Liver (tissue), 8 donors: ENCODE measurements at regions not wholly inside any gene's neighbourhood (a gene's known extent, or its start where the extent isn't known, plus 50 kb on each side); places are given as distances from the start of the nearest gene placed in this dataset.

ENCODE experiments used
- DNase-seq: peaks from one replicate; pipeline ENCODE4 v3.0.0-alpha.2; 2017; ENCODE audit warnings: low spot score
- H3K27ac ChIP-seq, 2 donors: one replicate each; pipeline ENCODE4 v1.7.0; 2013; ENCODE audit warnings: inconsistent platforms in 2 of 2, low read length in 2 of 2, control low read depth in 1 of 2, low read depth in 1 of 2, mild to moderate bottlenecking in 1 of 2
- H3K27me3 ChIP-seq, 4 donors: one replicate each; pipeline versions ENCODE4 v1.6.1 to v1.7.0; 2013; ENCODE audit warnings: low read length in 3 of 4, inconsistent platforms in 1 of 4, mild to moderate bottlenecking in 1 of 4, moderate library complexity in 1 of 4; ENCODE audit not compliant: control insufficient read depth in 4 of 4, insufficient read depth in 4 of 4
- H3K36me3 ChIP-seq, 4 donors: one replicate each; pipeline versions ENCODE4 v1.6.1 to v1.7.0; 2013; ENCODE audit warnings: low read length in 3 of 4, mild to moderate bottlenecking in 3 of 4, low read depth in 1 of 4, moderate library complexity in 1 of 4; ENCODE audit not compliant: control insufficient read depth in 4 of 4, insufficient read depth in 3 of 4
- H3K4me1 ChIP-seq, 4 donors: one replicate each; pipeline versions ENCODE4 v1.6.1 to v1.7.0; 2013; ENCODE audit warnings: low read length in 3 of 4, mild to moderate bottlenecking in 3 of 4, moderate library complexity in 1 of 4; ENCODE audit not compliant: control insufficient read depth in 4 of 4, insufficient read depth in 4 of 4
- H3K4me3 ChIP-seq, 3 donors: one replicate each; pipeline versions ENCODE4 v1.6.1 to v1.7.0; 2013; ENCODE audit warnings: low read length in 3 of 3, control low read depth in 1 of 3, low read depth in 1 of 3, mild to moderate bottlenecking in 1 of 3
- H3K9ac ChIP-seq, 2 donors: one replicate each; pipeline ENCODE4 v1.7.0; 2013; ENCODE audit warnings: low read length in 2 of 2, mild to moderate bottlenecking in 2 of 2, moderate library complexity in 2 of 2, control low read depth in 1 of 2, low read depth in 1 of 2
- H3K9me3 ChIP-seq, 4 donors: one replicate each; pipeline versions ENCODE4 v1.6.1 to v1.7.0; 2013; ENCODE audit warnings: low read length in 3 of 4; ENCODE audit not compliant: control insufficient read depth in 4 of 4
- EGR1 ChIP-seq, 2 donors: IDR thresholded peaks; 2 replicates each; pipeline ENCODE4 v1.6.1; 2016 to 2018; ENCODE audit warnings: antibody characterized with exemption in 2 of 2, low read depth in 2 of 2
- FOXA1 ChIP-seq: IDR thresholded peaks from 2 replicates; pipeline ENCODE4 v1.6.1; 2016; ENCODE audit warnings: antibody characterized with exemption
- FOXA2 ChIP-seq: IDR thresholded peaks from 2 replicates; pipeline ENCODE4 v1.6.1; 2016; ENCODE audit warnings: antibody characterized with exemption
- GABPA ChIP-seq, 2 donors: IDR thresholded peaks in 1 of 2; conservative IDR thresholded peaks in 1 of 2; 2 replicates each; pipeline ENCODE4 v1.6.1; 2016; ENCODE audit warnings: antibody characterized with exemption in 2 of 2, mild to moderate bottlenecking in 1 of 2, moderate library complexity in 1 of 2
- HNF4A ChIP-seq, 2 donors: conservative IDR thresholded peaks; 2 replicates each; pipeline ENCODE4 v1.6.1; 2016; ENCODE audit warnings: antibody characterized with exemption in 2 of 2, mild to moderate bottlenecking in 2 of 2
- HNF4G ChIP-seq: IDR thresholded peaks from 2 replicates; pipeline ENCODE4 v1.6.1; 2016; ENCODE audit warnings: antibody characterized with exemption
- JUND ChIP-seq, 2 donors: IDR thresholded peaks; 2 replicates each; pipeline ENCODE4 v1.6.1; 2016; ENCODE audit warnings: antibody characterized with exemption in 2 of 2
- NR2F2 ChIP-seq: IDR thresholded peaks from 2 replicates; pipeline ENCODE4 v1.6.1; 2016; ENCODE audit warnings: antibody characterized with exemption
- RAD21 ChIP-seq, 2 donors: IDR thresholded peaks; 2 replicates each; pipeline ENCODE4 v1.6.1; 2016; ENCODE audit warnings: antibody characterized with exemption in 2 of 2, mild to moderate bottlenecking in 2 of 2
- RXRA ChIP-seq, 2 donors: IDR thresholded peaks; 2 replicates each; pipeline ENCODE4 v1.6.1; 2017 to 2018; ENCODE audit warnings: antibody characterized with exemption in 2 of 2, mild to moderate bottlenecking in 1 of 2
- SP1 ChIP-seq: IDR thresholded peaks from 2 replicates; pipeline ENCODE4 v1.6.1; 2018; ENCODE audit warnings: antibody characterized with exemption, mild to moderate bottlenecking
- TAF1 ChIP-seq: conservative IDR thresholded peaks from 2 replicates; pipeline ENCODE4 v1.6.1; 2016; ENCODE audit warnings: antibody characterized with exemption, mild to moderate bottlenecking
- YY1 ChIP-seq: IDR thresholded peaks from 2 replicates; pipeline ENCODE4 v1.6.1; 2016; ENCODE audit warnings: antibody characterized with exemption, mild to moderate bottlenecking
- WGBS: extraction: QIAGEN DNeasy Blood & Tissue Kit; methylation state at CpG from one replicate; pipeline ENCODE4 v1.1.7; 2013; 5-methylcytosine and 5-hydroxymethylcytosine counted together
- TF ChIP-seq, protein P1 (sequence below): IDR thresholded peaks from 2 replicates; pipeline ENCODE4 v1.6.1; 2016; ENCODE audit warnings: antibody characterized with exemption, mild to moderate bottlenecking
- TF ChIP-seq, protein P2 (sequence below): IDR thresholded peaks from 2 replicates; pipeline ENCODE4 v1.6.1; 2016; ENCODE audit warnings: antibody characterized with exemption
- TF ChIP-seq, protein P3 (sequence below): fragments of 150-350 bp; IDR thresholded peaks from 2 replicates; pipeline ENCODE4 v1.5.1; 2017; ENCODE audit warnings: improper control_type of control experiment, low read depth, low read length; ENCODE audit not compliant: missing input control
- TF ChIP-seq, protein P4 (sequence below): IDR thresholded peaks from 2 replicates; pipeline ENCODE4 v1.6.1; 2016; ENCODE audit warnings: antibody characterized with exemption
- TF ChIP-seq, protein P5 (sequence below): IDR thresholded peaks from 2 replicates; pipeline ENCODE4 v1.6.1; 2016; ENCODE audit warnings: antibody characterized with exemption
- donor health status: healthy.
- donor health status: healthy.
- donor health status: healthy.
- donor health status: healthy.
- donor health status: healthy.

DNA sequence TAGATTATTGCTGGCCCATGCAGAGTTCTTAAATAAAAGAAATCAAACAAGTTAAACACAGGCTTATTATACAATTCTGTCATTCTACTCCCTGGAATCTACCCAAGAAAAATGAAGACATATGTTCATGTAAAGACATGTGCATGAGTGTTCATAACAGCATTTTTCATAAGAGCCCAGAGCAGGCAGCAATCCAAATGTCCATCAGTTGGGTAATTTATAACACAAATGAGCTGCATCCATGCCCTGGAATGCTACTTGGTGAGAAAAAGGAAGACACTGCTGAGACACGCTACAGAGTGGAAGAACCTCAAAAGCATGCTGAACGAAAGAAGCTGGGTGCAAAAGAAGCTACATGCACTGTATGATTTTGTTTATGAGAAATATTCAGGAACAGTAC, 342.6 kb downstream of the TCERG1L start:
- DNase-seq: no peak
- no peak overlapping the region for H3K9ac ChIP-seq
- H3K4me3 ChIP-seq: no peak overlapping the region
- H3K4me1 ChIP-seq: no peaks in the 10 kb centered on the region
- peaks cover 0 to 2% (median 0%) of the 10 kb centered on the region in 4 donors for H3K27me3 ChIP-seq
- no peaks in the 10 kb centered on the region for H3K36me3 ChIP-seq
- WGBS: 69% methylated on average over 2 of the region's 2 CpGs
- TF ChIP-seq NR2F2: no peak
- TF ChIP-seq JUND (IDR thresholded peaks at IDR 0.05): no peak
- no peak for TF ChIP-seq HNF4G
- TF ChIP-seq GABPA (IDR thresholded peaks at IDR 0.05 in 1 of 2, conservative IDR thresholded peaks at IDR 0.05 in 1 of 2): no peak
- TF ChIP-seq, protein P1, sequence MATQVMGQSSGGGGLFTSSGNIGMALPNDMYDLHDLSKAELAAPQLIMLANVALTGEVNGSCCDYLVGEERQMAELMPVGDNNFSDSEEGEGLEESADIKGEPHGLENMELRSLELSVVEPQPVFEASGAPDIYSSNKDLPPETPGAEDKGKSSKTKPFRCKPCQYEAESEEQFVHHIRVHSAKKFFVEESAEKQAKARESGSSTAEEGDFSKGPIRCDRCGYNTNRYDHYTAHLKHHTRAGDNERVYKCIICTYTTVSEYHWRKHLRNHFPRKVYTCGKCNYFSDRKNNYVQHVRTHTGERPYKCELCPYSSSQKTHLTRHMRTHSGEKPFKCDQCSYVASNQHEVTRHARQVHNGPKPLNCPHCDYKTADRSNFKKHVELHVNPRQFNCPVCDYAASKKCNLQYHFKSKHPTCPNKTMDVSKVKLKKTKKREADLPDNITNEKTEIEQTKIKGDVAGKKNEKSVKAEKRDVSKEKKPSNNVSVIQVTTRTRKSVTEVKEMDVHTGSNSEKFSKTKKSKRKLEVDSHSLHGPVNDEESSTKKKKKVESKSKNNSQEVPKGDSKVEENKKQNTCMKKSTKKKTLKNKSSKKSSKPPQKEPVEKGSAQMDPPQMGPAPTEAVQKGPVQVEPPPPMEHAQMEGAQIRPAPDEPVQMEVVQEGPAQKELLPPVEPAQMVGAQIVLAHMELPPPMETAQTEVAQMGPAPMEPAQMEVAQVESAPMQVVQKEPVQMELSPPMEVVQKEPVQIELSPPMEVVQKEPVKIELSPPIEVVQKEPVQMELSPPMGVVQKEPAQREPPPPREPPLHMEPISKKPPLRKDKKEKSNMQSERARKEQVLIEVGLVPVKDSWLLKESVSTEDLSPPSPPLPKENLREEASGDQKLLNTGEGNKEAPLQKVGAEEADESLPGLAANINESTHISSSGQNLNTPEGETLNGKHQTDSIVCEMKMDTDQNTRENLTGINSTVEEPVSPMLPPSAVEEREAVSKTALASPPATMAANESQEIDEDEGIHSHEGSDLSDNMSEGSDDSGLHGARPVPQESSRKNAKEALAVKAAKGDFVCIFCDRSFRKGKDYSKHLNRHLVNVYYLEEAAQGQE: no peak
- TF ChIP-seq SP1: no peak
- TF ChIP-seq, protein P2, sequence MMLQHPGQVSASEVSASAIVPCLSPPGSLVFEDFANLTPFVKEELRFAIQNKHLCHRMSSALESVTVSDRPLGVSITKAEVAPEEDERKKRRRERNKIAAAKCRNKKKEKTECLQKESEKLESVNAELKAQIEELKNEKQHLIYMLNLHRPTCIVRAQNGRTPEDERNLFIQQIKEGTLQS: no peak
- TF ChIP-seq, protein P3, sequence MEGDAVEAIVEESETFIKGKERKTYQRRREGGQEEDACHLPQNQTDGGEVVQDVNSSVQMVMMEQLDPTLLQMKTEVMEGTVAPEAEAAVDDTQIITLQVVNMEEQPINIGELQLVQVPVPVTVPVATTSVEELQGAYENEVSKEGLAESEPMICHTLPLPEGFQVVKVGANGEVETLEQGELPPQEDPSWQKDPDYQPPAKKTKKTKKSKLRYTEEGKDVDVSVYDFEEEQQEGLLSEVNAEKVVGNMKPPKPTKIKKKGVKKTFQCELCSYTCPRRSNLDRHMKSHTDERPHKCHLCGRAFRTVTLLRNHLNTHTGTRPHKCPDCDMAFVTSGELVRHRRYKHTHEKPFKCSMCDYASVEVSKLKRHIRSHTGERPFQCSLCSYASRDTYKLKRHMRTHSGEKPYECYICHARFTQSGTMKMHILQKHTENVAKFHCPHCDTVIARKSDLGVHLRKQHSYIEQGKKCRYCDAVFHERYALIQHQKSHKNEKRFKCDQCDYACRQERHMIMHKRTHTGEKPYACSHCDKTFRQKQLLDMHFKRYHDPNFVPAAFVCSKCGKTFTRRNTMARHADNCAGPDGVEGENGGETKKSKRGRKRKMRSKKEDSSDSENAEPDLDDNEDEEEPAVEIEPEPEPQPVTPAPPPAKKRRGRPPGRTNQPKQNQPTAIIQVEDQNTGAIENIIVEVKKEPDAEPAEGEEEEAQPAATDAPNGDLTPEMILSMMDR: no peak
- H3K9me3 ChIP-seq: no peaks in the 10 kb centered on the region
- no peak overlapping the region for H3K27ac ChIP-seq

DNA sequence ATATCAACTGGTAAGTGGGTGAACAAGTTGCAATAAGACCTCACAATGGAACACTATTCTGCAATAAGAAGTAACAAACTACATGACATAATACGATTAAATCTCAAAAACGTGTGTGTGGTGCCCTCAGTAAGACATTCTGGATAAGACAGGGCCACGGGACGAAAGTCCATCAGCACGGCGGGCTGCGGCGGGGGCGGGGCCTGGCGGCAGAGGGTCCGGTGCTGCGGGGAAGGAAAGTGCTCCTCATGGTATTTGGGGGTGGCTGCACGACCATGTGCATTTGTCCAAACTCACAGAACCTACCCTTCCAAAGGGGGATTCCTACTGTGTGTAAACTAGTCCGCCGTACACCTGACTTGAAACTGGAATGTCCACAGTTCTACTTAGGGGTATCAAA, 341.8 kb downstream of the TCERG1L start:
- WGBS: 75% methylated on average over 15 of the region's 15 CpGs
- TF ChIP-seq HNF4G (no peak), RAD21 (IDR thresholded peaks at IDR 0.05) (no peak), HNF4A (conservative IDR thresholded peaks at IDR 0.05) (no peak), RXRA (IDR thresholded peaks at IDR 0.05) (no peak), YY1 (no peak), GABPA (IDR thresholded peaks at IDR 0.05 in 1 of 2, conservative IDR thresholded peaks at IDR 0.05 in 1 of 2) (no peak), NR2F2 (no peak), JUND (IDR thresholded peaks at IDR 0.05) (no peak), FOXA2 (no peak), EGR1 (IDR thresholded peaks at IDR 0.05; ENCODE audit: low read depth in 2 of 2) (no peak), TAF1 (no peak), SP1 (no peak), FOXA1 (no peak)
- TF ChIP-seq, protein P4, sequence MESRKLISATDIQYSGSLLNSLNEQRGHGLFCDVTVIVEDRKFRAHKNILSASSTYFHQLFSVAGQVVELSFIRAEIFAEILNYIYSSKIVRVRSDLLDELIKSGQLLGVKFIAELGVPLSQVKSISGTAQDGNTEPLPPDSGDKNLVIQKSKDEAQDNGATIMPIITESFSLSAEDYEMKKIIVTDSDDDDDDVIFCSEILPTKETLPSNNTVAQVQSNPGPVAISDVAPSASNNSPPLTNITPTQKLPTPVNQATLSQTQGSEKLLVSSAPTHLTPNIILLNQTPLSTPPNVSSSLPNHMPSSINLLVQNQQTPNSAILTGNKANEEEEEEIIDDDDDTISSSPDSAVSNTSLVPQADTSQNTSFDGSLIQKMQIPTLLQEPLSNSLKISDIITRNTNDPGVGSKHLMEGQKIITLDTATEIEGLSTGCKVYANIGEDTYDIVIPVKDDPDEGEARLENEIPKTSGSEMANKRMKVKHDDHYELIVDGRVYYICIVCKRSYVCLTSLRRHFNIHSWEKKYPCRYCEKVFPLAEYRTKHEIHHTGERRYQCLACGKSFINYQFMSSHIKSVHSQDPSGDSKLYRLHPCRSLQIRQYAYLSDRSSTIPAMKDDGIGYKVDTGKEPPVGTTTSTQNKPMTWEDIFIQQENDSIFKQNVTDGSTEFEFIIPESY: no peak
- TF ChIP-seq, protein P3: no peak
- TF ChIP-seq, protein P1: no peak
- TF ChIP-seq, protein P2: no peak
- TF ChIP-seq, protein P5, sequence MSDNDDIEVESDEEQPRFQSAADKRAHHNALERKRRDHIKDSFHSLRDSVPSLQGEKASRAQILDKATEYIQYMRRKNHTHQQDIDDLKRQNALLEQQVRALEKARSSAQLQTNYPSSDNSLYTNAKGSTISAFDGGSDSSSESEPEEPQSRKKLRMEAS: no peak
- Histone ChIP-seq H3K4me1 (no peaks in the 10 kb centered on the region), H3K4me3 (no peak overlapping the region), H3K27me3 (peaks cover 0 to 2% (median 0%) of the 10 kb centered on the region in 4 donors), H3K9ac (no peak overlapping the region), H3K27ac (no peak overlapping the region), H3K9me3 (no peaks in the 10 kb centered on the region), H3K36me3 (no peaks in the 10 kb centered on the region)
- no peak for DNase-seq
